Activated naive CD4-positive, alpha-beta T cell treated with anti-CD3 and anti-CD28 coated beads, Interleukin-2, amount 50 U/mL, for 72 hours (primary cell): ENCODE measurements at regions not wholly inside any gene's neighbourhood (a gene's known extent, or its start where the extent isn't known, plus 50 kb on each side); places are given as distances from the start of the nearest gene placed in this dataset.

Experiments
- ATAC-seq, 2 donors: fragments of 150-1000 bp; cut with Tn5 transposase; 2 replicates each; pipeline ENCODE4 v1.10.0; 2021; ENCODE audit warnings: mild to moderate bottlenecking in 2 of 2, moderate library complexity in 2 of 2
- DNase-seq, 2 donors: peaks; one replicate each; pipeline ENCODE4 v3.0.0; 2021 to 2022; ENCODE audit warnings: low spot score in 2 of 2
- H3K27ac Mint-ChIP-seq, 2 donors: one replicate each; pipeline ENCODE4 v1.8.0; 2022; ENCODE audit warnings: mild to moderate bottlenecking in 2 of 2, mixed read lengths in 2 of 2
- H3K36me3 Mint-ChIP-seq, 2 donors: one replicate each; pipeline ENCODE4 v1.8.0; 2022; ENCODE audit warnings: mixed read lengths in 2 of 2
- H3K9me3 Mint-ChIP-seq, 2 donors: one replicate each; pipeline ENCODE4 v1.8.0; 2022; ENCODE audit warnings: mixed read lengths in 2 of 2

DNA sequence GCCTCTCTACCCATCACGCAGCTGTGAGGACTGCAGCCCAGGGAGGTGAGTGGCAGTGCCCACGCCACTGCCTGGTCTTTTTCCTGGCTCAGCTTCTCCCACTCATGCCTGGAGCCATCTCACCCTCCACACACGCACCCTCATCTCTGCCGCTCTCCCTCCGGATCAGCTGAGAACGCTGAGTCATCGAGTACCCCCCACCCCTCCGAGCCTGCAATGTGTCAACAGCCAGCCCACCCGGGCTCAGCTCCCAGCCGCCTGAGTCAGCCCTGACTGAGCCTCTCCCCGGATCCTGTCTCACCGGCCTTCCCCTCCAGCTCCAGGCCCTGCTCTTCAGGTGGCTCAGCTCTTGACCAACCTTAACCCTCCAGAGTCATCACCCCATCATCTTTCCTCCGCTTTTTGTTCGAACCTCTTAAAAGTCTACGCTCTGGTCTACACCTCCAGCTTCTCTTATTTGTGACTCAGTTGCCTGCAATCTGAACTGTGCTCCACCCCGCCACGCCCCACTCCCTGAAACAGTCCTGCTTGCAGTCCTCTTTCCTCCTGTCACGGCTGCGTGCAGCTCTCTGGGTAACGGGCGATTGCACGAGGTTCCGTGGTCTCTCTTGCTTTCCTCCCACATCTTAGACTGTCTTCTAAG lies 94.4 kb upstream of the ASAP2 start:
- DNase-seq (no peak), ATAC-seq (no peak)
- H3K9me3 Mint-ChIP-seq: no peaks in the 10 kb centered on the region
- H3K27ac Mint-ChIP-seq: no peak overlapping the region
- H3K36me3 Mint-ChIP-seq: no peaks in the 10 kb centered on the region

- ATAC-seq: no peak
- no peak for DNase-seq
- Mint-ChIP-seq H3K36me3 (no peaks in the 10 kb centered on the region), H3K27ac (no peak overlapping the region), H3K9me3 (no peaks in the 10 kb centered on the region)
Observed at GRCh38 chr2:9110893-9111569, 95.6 kb upstream of the ASAP2 start.

DNA sequence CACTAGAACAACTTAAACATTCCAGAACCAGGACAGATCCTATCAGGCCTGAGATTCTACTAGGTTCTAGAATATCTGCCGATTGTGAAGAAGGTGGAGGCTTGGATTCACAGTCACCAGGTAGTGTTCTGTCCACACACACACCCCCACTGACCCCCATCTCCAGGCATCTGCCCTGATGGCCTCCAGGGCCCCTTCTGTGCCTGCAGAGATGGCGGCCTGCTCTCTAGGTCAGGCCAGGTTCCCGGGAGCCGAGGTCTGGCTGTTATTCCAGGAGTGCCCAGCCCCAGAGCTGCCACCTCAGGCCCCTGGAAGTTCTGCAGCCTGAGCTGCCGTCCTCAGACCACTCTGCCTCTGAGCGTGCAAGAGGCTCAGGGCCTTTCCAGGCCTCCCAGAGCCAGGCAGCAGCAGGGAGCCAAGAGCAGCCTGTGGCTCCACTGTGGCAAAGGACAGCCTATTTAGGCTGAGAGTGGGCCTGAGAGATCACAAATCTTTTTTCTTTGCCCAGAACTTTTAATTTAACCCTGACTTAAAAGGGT lies 96.2 kb upstream of the ASAP2 start:
- Mint-ChIP-seq H3K27ac (no peak overlapping the region), H3K9me3 (no peaks in the 10 kb centered on the region), H3K36me3 (no peaks in the 10 kb centered on the region)
- DNase-seq (no peak), ATAC-seq (no peak)

GRCh38 chr2:9109871-9110270 lies 96.7 kb upstream of the ASAP2 start:
- Mint-ChIP-seq H3K36me3 (no peaks in the 10 kb centered on the region), H3K9me3 (no peaks in the 10 kb centered on the region), H3K27ac (no peak overlapping the region)
- no peak for ATAC-seq
- no peak for DNase-seq

DNA sequence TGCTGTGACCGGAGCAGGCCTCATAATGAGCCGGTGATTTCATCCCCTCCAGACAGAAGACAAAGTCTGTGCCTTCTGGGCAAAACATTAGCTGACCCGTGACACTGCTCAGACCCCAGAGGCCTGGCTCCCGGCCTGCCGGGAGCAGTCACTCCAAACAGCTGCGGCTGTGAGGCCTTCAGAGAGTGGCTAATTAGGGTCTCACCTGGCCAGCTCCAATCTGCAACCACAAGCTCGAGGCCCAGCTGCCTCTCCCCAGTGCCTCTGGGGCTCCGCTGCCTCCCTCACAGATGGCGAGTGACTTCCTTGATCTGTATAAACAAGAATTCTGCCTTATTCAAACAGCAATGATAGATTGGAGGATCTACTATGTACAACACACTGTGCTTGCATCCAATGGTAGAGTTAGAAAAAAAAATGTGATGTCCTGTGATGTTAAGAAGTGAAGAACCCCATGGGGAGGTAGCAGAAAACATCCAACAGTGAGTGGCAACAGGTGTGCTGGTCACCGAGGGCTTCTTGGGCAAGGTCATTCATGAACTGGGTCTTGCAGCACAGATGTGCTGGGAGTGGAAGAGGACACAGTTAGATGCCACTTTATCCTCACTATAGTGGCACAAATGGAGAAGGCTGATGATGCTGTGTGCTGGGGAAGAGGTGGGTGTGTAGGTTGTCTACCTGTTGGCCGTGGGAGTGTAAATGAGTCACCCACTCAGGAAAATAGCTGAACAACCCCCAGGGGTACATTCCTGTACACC lies 98.2 kb upstream of the ASAP2 start:
- no peaks in the 10 kb centered on the region for H3K36me3 Mint-ChIP-seq
- ATAC-seq: no peak
- no peak for DNase-seq
- H3K9me3 Mint-ChIP-seq: no peaks in the 10 kb centered on the region
- no peak overlapping the region for H3K27ac Mint-ChIP-seq

- no peak for DNase-seq
- Mint-ChIP-seq H3K36me3 (no peaks in the 10 kb centered on the region), H3K27ac (no peak overlapping the region), H3K9me3 (no peaks in the 10 kb centered on the region)
- no peak for ATAC-seq
Observed at GRCh38 chr2:9107168-9108025, 99.2 kb upstream of the ASAP2 start.

DNA sequence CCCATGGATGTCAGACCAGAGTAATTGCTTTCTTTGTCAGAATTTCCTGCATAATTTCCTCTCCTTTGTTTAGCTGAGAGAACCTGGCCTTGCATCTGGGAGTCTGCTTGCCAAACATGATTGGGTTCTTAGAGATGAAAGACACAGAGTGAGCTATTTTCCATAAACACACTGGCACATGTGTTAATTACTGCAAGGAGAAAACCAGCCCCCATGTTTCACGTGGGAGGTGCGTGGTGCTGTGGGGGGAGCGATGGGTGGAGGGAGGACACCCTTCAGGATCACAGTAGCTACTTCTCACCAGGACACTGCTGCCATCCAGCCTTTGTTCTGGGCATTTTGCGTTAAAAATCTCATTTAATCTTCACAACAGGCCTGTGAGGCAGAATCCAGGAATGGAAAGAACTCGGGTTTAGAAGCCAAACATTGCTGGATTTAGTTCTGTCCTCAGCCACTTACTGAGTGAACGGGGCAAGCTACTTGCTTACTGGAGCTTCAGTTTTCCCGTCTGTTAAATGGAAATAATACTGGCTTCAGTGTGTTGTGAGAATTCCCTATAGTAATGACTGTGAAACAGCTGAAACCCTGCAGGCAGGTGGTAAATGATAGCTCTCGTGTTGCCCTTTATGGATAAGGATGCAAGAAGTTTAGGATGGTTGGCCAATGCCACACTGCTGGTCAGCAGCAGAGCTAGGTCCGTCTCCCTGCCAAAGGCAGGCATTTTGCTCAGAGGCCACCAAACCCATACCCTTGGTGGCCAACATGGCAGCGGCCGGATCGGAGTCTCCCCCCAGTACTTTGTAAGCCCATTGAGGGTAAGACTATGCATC lies 100.1 kb upstream of the ASAP2 start:
- H3K27ac Mint-ChIP-seq: no peak overlapping the region
- no peaks in the 10 kb centered on the region for H3K9me3 Mint-ChIP-seq
- ATAC-seq (no peak), DNase-seq (no peak)
- H3K36me3 Mint-ChIP-seq: no peaks in the 10 kb centered on the region

DNA sequence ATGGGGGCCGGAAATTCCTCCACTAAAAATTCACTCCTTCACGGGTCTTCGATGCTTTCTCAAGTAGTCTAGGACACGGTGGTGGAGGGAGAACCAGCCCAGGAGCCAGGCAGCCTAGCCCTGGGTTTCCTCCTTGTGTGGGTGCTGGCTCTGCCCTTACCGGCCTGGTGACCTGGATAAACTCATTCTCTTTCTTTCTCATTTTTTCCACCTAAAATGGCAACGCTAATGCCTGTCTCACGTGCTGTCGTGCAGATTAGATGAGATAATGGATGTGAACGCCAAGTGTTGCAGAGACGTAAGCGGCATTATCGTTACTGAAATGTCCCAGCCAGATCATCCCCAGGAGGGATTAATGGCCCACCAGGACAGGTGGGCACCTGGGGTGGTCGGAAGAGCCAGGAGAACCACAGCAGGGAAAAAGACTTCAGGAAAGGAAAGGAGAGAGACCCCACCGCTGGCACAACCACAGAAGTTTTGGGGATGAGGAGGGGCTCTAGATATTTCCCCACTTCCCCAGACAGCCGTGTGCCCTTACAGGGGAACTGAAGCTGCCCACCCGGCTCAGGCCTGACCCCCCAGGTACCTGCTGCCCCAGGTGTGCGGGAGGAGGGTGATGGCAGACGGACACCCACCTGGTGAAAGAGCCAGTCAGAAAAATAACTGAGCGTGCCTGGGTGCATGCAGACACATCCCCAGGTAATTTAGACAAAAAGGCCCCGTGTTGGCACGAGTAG lies 100.8 kb upstream of the ASAP2 start:
- Mint-ChIP-seq H3K27ac (no peak overlapping the region), H3K36me3 (no peaks in the 10 kb centered on the region), H3K9me3 (no peaks in the 10 kb centered on the region)
- DNase-seq (no peak), ATAC-seq (no peak)

GRCh38 chr2:9103663-9104277 lies 100.3 kb upstream of the MBOAT2 start:
- no peak for ATAC-seq
- Mint-ChIP-seq H3K9me3 (no peaks in the 10 kb centered on the region), H3K27ac (no peak overlapping the region), H3K36me3 (no peaks in the 10 kb centered on the region)
- no peak for DNase-seq

DNA sequence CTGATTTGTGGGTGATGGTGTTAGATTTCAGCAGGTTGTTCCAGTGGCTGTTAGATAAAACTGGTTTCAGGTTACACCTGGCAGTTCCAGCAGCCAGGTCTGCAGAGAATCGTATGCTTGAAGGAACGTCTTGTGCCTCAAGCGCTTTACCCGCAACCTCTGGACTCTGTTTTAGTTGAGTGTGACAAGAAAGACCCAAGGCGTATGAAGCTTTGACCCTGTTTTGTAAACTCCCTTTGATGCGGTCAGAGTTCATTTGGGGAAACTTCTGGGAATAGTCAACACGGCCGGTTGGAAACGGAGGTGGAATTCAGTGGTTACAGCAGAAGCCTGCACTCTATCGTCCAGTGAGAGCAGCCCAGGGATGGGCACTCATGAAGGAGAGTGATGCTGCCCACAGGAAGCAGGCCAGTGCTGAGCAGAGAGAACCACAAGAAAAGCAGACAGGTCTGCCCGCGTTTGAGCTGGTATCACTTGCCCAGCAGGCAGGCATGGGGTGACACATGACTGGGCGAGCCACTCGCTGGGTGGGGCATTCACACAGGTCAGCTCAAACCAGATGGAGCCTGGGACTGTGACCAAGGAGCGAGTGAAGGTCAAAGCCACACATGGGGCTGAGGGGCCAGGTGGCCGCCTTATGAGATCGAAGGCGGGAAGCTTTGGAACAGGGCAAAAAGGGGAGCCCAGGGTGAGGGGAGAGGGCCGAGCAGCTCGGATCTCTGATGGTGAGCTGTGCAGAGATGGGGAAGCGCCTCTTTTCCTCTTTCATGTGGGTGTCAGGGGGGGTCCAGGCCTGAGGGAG lies 99.6 kb upstream of the MBOAT2 start:
- Mint-ChIP-seq H3K9me3 (no peaks in the 10 kb centered on the region), H3K36me3 (no peaks in the 10 kb centered on the region), H3K27ac (peak overlapping the region in 1 of 2 donors; percentile 81)
- ATAC-seq: no peak
- no peak for DNase-seq

DNA sequence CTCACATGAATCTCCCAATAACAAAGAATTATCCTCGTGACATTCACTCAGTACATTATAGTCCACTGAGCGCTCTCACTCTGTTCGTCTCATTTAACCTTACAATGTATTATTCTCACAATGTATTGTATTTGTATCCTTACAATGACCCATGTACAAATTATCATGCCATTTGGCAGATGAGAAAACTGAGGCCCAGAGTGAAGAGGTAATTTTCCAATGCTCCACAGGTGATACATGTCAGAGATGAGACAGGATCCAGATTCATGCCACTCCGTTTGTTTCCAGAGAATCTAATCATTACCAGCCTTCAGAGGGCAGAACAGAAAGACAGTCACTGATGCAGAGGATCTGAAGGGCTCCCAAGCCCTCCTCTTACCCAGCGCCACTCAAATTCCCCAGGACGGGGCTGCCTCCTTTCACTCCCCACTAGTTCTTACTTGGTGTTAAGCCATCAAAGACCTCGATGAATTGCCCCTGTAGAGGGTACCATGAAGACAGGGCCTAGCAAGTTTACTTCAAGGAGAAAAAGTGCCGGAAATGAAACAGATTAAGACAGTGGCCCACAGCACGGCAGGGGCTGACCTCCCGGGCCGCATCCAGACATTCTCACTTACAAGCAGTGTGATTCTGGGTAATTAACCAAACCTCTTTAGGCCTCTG lies 98.4 kb upstream of the MBOAT2 start:
- H3K36me3 Mint-ChIP-seq: no peaks in the 10 kb centered on the region
- no peak for DNase-seq
- no peaks in the 10 kb centered on the region for H3K9me3 Mint-ChIP-seq
- ATAC-seq: no peak
- H3K27ac Mint-ChIP-seq: no peak overlapping the region

- DNase-seq: no peak
- ATAC-seq: no peak
- H3K9me3 Mint-ChIP-seq: no peaks in the 10 kb centered on the region
- H3K36me3 Mint-ChIP-seq: no peaks in the 10 kb centered on the region
- no peak overlapping the region for H3K27ac Mint-ChIP-seq
Observed at GRCh38 chr2:9100080-9100876, 96.8 kb upstream of the MBOAT2 start.

DNA sequence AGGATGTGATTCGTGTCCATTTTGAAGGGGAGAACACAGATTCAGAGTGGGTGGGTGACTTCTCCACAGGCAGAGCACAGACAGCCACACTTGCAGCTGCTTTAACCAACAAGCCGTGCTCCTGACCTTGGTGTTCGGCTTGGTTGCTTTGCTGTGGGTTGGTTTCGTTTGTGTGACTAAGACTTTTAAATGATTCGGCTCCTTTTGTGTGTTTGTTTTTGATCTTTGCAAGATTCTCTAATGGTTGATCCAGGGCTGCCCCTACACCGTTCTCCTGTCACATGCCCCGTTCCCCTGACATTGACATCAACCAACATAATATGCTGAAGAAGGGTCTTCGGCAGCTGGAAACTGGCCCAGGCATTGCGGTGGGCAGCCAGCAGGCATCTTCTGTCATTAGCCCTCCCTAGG lies 95.9 kb upstream of the MBOAT2 start:
- no peaks in the 10 kb centered on the region for H3K36me3 Mint-ChIP-seq
- no peaks in the 10 kb centered on the region for H3K9me3 Mint-ChIP-seq
- H3K27ac Mint-ChIP-seq: no peak overlapping the region
- DNase-seq: no peak
- peak; percentile 40 to 78 for ATAC-seq
